ENCODE measurements at regions not wholly inside any gene's neighbourhood (a gene's known extent, or its start where the extent isn't known, plus 50 kb on each side); places are given as distances from the start of the nearest gene placed in this dataset.

GRCh38 chr14:32023540-32023939 is 53.6 kb upstream of the ARHGAP5 start:
- no peak for TF ChIP-seq EP300 (IDR thresholded peaks at IDR 0.05)
- TF ChIP-seq CTCF (IDR thresholded peaks at IDR 0.05), result no peak
- TF ChIP-seq POLR2AphosphoS5 (IDR thresholded peaks at IDR 0.05), result no peak
- no peak for TF ChIP-seq POLR2A (IDR thresholded peaks at IDR 0.05)
- Histone ChIP-seq H3K4me1 (peaks cover 0 to 20% (median 2%) of the 10 kb centered on the region in 3 donors), H3K36me3 (no peaks in the 10 kb centered on the region), H3K27me3 (no peaks in the 10 kb centered on the region), H3K27ac (peak overlapping the region in 3 of 4 donors; percentile 20 to 61 (median 53)), H3K4me3 (no peak overlapping the region), H3K9me3 (no peaks in the 10 kb centered on the region)
- 96 to 100% methylated on average over 3 of the region's 3 CpGs for WGBS, 2 donors (ENCODE audit: low coverage in 1 of 2)
- ATAC-seq, result peak; percentile 32

GRCh38 chr14:32027255-32027939 is 49.7 kb upstream of the ARHGAP5 start:
- no peaks in the 10 kb centered on the region for H3K9me3 ChIP-seq
- no peaks in the 10 kb centered on the region for H3K27me3 ChIP-seq
- no peak overlapping the region for H3K4me3 ChIP-seq
- no peak overlapping the region for H3K27ac ChIP-seq
- no peaks in the 10 kb centered on the region for H3K36me3 ChIP-seq
- peaks cover 0 to 12% (median 2%) of the 10 kb centered on the region in 3 donors for H3K4me1 ChIP-seq
- 70 to 80% methylated on average over 5 of the region's 5 CpGs for WGBS, 2 donors (ENCODE audit: low coverage in 1 of 2)
- no peak for ATAC-seq
- no peak for TF ChIP-seq POLR2AphosphoS5 (IDR thresholded peaks at IDR 0.05)
- TF ChIP-seq POLR2A (IDR thresholded peaks at IDR 0.05), result no peak
- TF ChIP-seq CTCF (IDR thresholded peaks at IDR 0.05), result no peak
- TF ChIP-seq EP300 (IDR thresholded peaks at IDR 0.05), result no peak

All from gastroesophageal sphincter (tissue), 4 donors.